Calu3 (cell line): ENCODE measurements at regions not wholly inside any gene's neighbourhood (a gene's known extent, or its start where the extent isn't known, plus 50 kb on each side); places are given as distances from the start of the nearest gene placed in this dataset.

Experiments used
- BruUV-seq: library from RNA; stranded (reverse); fragments of 400-500 nt; replicated peaks from 2 replicates; lab custom pipeline; 2021; lab: Mats Ljungman, UMichigan
- CTCF ChIA-PET: fragments of 300-600 bp; sonication (Branson Sonifier 250); formaldehyde crosslinking; loops from one replicate; lab custom pipeline; 2022; ENCODE audit warnings: antibody characterized with exemption; lab: Charles Lee
- DNase-seq: peaks from one replicate; pipeline ENCODE4 v3.0.0; 2022
- H3K27ac Mint-ChIP-seq: one replicate; pipeline ENCODE4 v1.8.0; 2022; ENCODE audit warnings: mixed read lengths; ENCODE audit not compliant: unreplicated experiment
- H3K27me3 Mint-ChIP-seq: one replicate; pipeline ENCODE4 v1.8.0; 2022; ENCODE audit warnings: mixed read lengths; ENCODE audit not compliant: unreplicated experiment
- H3K36me3 Mint-ChIP-seq: one replicate; pipeline ENCODE4 v1.8.0; 2022; ENCODE audit warnings: mild to moderate bottlenecking, moderate library complexity, mixed read lengths; ENCODE audit not compliant: insufficient read depth, unreplicated experiment
- H3K4me1 Mint-ChIP-seq: one replicate; pipeline ENCODE4 v1.8.0; 2022; ENCODE audit warnings: mild to moderate bottlenecking, low read depth, mixed read lengths; ENCODE audit not compliant: unreplicated experiment
- H3K4me3 Mint-ChIP-seq: one replicate; pipeline ENCODE4 v1.8.0; 2022; ENCODE audit warnings: mild to moderate bottlenecking, low read depth, moderate library complexity, mixed read lengths; ENCODE audit not compliant: unreplicated experiment
- H3K9me3 Mint-ChIP-seq: one replicate; pipeline ENCODE4 v1.8.0; 2022; ENCODE audit warnings: low read depth, mixed read lengths; ENCODE audit not compliant: unreplicated experiment
- intact Hi-C: fragments of 100-400 bp; cut with micrococcal nuclease; formaldehyde crosslinking; loops from one replicate; pipeline ENCODE4 v1.10.0; 2022; ENCODE audit not compliant: unreplicated experiment
- TF ChIP-seq, protein P1 (sequence below): fragments of 200-600 bp; IDR thresholded peaks from one replicate; pipeline ENCODE4 v1.8.0; 2022; ENCODE audit warnings: antibody characterized with exemption; ENCODE audit not compliant: unreplicated experiment

DNA sequence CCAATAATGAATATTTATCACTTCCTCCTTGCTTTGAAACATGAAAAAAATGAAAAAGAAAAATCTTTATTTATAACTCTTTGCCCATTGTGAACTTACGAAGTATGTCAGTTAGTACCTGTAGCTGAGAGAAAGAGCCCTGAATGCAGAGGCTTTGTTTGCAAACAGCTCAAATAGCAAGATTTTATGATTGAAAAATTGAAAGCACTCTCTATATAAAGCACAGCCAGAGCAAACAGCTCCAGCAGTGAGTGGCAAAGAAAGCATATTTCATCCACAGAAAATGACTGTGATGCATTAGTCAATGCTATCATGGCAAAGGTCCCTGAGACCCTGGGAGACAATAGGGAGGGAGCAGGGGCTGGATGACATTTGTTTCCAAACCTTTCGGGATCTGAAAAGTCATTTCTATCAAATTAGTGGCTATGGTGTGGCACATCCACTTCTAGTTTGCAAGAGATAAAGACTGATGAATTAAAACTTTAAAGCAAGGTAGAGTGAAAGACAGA is 576.1 kb downstream of the OTOL1 start:
- CTCF ChIA-PET = interaction anchor here (0.5 kb wide), 1 partner anchor 510 kb away, joined by 3 read pairs; no protein-coding TSS in a partner anchor
- H3K4me3 Mint-ChIP-seq = no peak overlapping the region
- intact Hi-C loops = no loop called here
- H3K4me1 Mint-ChIP-seq = no peaks in the 10 kb centered on the region
- no peaks in the 10 kb centered on the region for H3K9me3 Mint-ChIP-seq
- H3K27me3 Mint-ChIP-seq = no peaks in the 10 kb centered on the region
- DNase-seq = no peak
- no peak overlapping the region for H3K27ac Mint-ChIP-seq
- BruUV-seq = no TSS peak
- no peaks in the 10 kb centered on the region for H3K36me3 Mint-ChIP-seq
- TF ChIP-seq, protein P1, sequence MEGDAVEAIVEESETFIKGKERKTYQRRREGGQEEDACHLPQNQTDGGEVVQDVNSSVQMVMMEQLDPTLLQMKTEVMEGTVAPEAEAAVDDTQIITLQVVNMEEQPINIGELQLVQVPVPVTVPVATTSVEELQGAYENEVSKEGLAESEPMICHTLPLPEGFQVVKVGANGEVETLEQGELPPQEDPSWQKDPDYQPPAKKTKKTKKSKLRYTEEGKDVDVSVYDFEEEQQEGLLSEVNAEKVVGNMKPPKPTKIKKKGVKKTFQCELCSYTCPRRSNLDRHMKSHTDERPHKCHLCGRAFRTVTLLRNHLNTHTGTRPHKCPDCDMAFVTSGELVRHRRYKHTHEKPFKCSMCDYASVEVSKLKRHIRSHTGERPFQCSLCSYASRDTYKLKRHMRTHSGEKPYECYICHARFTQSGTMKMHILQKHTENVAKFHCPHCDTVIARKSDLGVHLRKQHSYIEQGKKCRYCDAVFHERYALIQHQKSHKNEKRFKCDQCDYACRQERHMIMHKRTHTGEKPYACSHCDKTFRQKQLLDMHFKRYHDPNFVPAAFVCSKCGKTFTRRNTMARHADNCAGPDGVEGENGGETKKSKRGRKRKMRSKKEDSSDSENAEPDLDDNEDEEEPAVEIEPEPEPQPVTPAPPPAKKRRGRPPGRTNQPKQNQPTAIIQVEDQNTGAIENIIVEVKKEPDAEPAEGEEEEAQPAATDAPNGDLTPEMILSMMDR = no peak

DNA sequence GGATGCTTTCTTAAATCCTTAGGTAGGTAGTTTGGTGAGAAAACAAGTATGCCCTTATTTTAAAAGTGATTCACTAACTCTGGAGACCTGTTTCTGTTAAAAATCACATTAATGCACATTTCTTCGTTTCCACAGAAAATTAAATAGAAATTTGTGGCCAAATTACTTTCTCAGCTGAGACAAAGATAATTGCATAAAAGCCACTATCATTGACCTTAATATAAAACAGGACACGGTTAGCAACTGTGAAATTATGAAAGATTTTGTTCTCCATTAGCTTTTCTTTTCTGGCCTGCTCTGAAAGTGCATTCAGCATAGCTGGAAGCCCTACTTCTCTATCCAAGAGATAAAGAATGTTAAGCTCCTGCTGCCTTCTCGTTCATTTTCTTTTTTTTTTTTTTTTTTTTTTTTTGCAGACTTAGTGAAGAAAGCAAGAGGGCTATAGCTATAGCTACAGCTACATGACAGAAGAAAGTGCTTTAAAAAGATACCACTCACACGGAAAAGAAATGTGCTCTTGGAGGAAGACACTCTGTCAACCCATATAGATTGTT is 576.9 kb downstream of the OTOL1 start:
- TF ChIP-seq, protein P1 = no peak
- Mint-ChIP-seq H3K4me1 (no peaks in the 10 kb centered on the region), H3K27me3 (no peaks in the 10 kb centered on the region), H3K36me3 (no peaks in the 10 kb centered on the region), H3K4me3 (no peak overlapping the region), H3K9me3 (peaks cover 2% of the 10 kb centered on the region), H3K27ac (no peak overlapping the region)
- BruUV-seq = no TSS peak
- CTCF ChIA-PET = interaction anchor here (0.5 to 0.7 kb wide), 3 partner anchors 9 to 509 kb away, joined by 3 to 6 read pairs (median 5); no protein-coding TSS in a partner anchor
- intact Hi-C loops = no loop called here
- no peak for DNase-seq

DNA sequence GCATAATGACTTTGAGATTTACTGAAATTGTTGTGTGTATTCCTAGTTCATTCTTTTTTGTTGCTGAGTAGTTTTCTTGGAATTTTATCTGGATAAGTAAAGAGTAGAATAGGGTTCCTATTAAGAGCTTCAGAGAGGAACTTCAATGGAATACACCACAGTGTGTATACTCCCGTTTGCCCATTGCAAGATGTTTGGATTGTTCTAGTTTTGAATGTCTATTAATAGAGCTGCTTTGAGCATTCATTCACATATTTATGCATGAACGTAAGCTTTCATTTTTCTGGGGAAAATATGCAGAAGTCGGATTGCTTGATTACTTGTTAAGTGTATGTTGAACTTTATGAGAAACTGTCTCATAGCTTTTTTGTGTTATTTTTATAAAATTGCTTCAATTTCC is 580.5 kb downstream of the OTOL1 start:
- BruUV-seq = no TSS peak
- intact Hi-C loops = no loop called here
- Mint-ChIP-seq H3K4me3 (no peak overlapping the region), H3K27ac (no peak overlapping the region), H3K27me3 (no peaks in the 10 kb centered on the region), H3K4me1 (no peaks in the 10 kb centered on the region), H3K36me3 (no peaks in the 10 kb centered on the region), H3K9me3 (peaks cover 4% of the 10 kb centered on the region)
- DNase-seq = no peak
- TF ChIP-seq, protein P1 = no peak
- CTCF ChIA-PET = interaction anchor here (0.6 kb wide), 1 partner anchor 22 kb away, joined by 3 read pairs; no protein-coding TSS in a partner anchor

DNA sequence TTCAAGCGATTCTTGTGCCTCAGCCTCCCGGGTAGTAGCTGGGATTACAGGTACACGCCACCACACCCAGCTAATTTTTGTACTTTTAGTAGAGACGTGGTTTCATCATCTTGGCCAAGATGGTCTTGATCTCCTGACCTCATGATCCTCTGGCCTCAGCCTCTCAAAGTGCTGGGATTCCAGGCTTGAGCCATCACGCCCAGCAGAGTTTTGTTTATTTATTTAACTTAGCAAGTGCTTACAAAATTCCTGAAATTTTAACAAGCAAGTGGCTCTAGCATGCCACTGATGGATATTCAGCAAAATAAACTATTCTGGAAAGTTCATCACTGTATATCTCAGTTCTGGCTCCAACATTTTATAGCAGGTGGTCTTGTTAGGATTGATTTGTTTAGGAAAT is 585.9 kb downstream of the OTOL1 start:
- Mint-ChIP-seq H3K4me3 (no peak overlapping the region), H3K4me1 (no peaks in the 10 kb centered on the region), H3K27ac (no peak overlapping the region), H3K9me3 (peaks cover 4% of the 10 kb centered on the region), H3K36me3 (no peaks in the 10 kb centered on the region), H3K27me3 (no peaks in the 10 kb centered on the region)
- CTCF ChIA-PET = interaction anchor here (0.6 kb wide), 1 partner anchor 9 kb away, joined by 6 read pairs; no protein-coding TSS in a partner anchor
- TF ChIP-seq, protein P1 = no peak
- intact Hi-C loops = no loop called here
- BruUV-seq = no TSS peak
- DNase-seq = no peak
